ENCODE measurements at regions not wholly inside any gene's neighbourhood (a gene's known extent, or its start where the extent isn't known, plus 50 kb on each side); places are given as distances from the start of the nearest gene placed in this dataset.

GRCh38 chr15:92291900-92292299 is 101.8 kb upstream of the ST8SIA2 start:
- TF ChIP-seq CTCF (conservative IDR thresholded peaks at IDR 0.05): no peak
- no peak for TF ChIP-seq EZH2 (IDR thresholded peaks at IDR 0.05; ENCODE audit: low read depth)

Data from PC-9 (cell line).